ENCODE measurements at regions not wholly inside any gene's neighbourhood (a gene's known extent, or its start where the extent isn't known, plus 50 kb on each side); places are given as distances from the start of the nearest gene placed in this dataset.

GRCh38 chr1:215417122-215417521, 150.0 kb upstream of the KCTD3 start:
- no peak for FAIRE-seq
- ATAC-seq, result no peak
- WGBS, 2 donors, result 45 to 75% methylated on average over 5 of the region's 5 CpGs

GRCh38 chr1:215418876-215419447, 148.1 kb upstream of the KCTD3 start:
- no peak for ATAC-seq

More at GRCh38 chr1:215417122-215417521, 150.0 kb upstream of the KCTD3 start:
- intact Hi-C loops (cut with DNase I), result no loop called here
- H3K4me3 ChIP-seq, result no peak overlapping the region
- TF ChIP-seq CTCF (IDR thresholded peaks at IDR 0.05), result no peak
- no peak for DNase-seq
- H3K4me1 ChIP-seq, result no peaks in the 10 kb centered on the region
- H3K27me3 ChIP-seq, result no peaks in the 10 kb centered on the region
- H3K27ac ChIP-seq, result no peak overlapping the region
- H3K9me3 ChIP-seq, result no peaks in the 10 kb centered on the region
- H3K36me3 ChIP-seq, result no peaks in the 10 kb centered on the region

GRCh38 chr1:215421744-215422143, 145.4 kb upstream of the KCTD3 start:
- Histone ChIP-seq H3K9me3 (no peaks in the 10 kb centered on the region), H3K4me1 (no peaks in the 10 kb centered on the region), H3K27ac (no peak overlapping the region), H3K4me3 (no peak overlapping the region), H3K27me3 (no peaks in the 10 kb centered on the region), H3K36me3 (no peaks in the 10 kb centered on the region)
- FAIRE-seq (no peak), ATAC-seq (no peak), DNase-seq (no peak)
- intact Hi-C loops (cut with DNase I), result no loop called here
- no peak for TF ChIP-seq CTCF (IDR thresholded peaks at IDR 0.05)
- WGBS, 2 donors, result 88 to 89% methylated on average over 1 of the region's 1 CpG

More at GRCh38 chr1:215418876-215419447, 148.1 kb upstream of the KCTD3 start:
- H3K36me3 ChIP-seq, result no peaks in the 10 kb centered on the region
- 39 to 43% methylated on average over 2 of the region's 2 CpGs for WGBS, 2 donors
- intact Hi-C loops (cut with DNase I), result no loop called here
- H3K27me3 ChIP-seq, result no peaks in the 10 kb centered on the region
- FAIRE-seq (no peak), DNase-seq (no peak)
- H3K4me1 ChIP-seq, result no peaks in the 10 kb centered on the region
- no peak overlapping the region for H3K4me3 ChIP-seq
- no peak for TF ChIP-seq CTCF (IDR thresholded peaks at IDR 0.05)
- H3K9me3 ChIP-seq, result no peaks in the 10 kb centered on the region
- no peak overlapping the region for H3K27ac ChIP-seq

GRCh38 chr1:215423288-215423687, 143.8 kb upstream of the KCTD3 start:
- H3K4me1 ChIP-seq, result no peaks in the 10 kb centered on the region
- no peaks in the 10 kb centered on the region for H3K36me3 ChIP-seq
- 42 to 46% methylated on average over 2 of the region's 2 CpGs for WGBS, 2 donors
- no peaks in the 10 kb centered on the region for H3K27me3 ChIP-seq
- TF ChIP-seq CTCF (IDR thresholded peaks at IDR 0.05), result no peak
- DNase-seq (no peak), FAIRE-seq (no peak), ATAC-seq (no peak)
- no peaks in the 10 kb centered on the region for H3K9me3 ChIP-seq
- H3K27ac ChIP-seq, result no peak overlapping the region
- no peak overlapping the region for H3K4me3 ChIP-seq
- intact Hi-C loops (cut with DNase I), result no loop called here

- no peak for TF ChIP-seq CTCF (IDR thresholded peaks at IDR 0.05)
- H3K4me1 ChIP-seq, result no peaks in the 10 kb centered on the region
- H3K9me3 ChIP-seq, result no peaks in the 10 kb centered on the region
- ATAC-seq (no peak), DNase-seq (no peak), FAIRE-seq (no peak)
- intact Hi-C loops (cut with DNase I), result no loop called here
- no peak overlapping the region for H3K27ac ChIP-seq
- no peaks in the 10 kb centered on the region for H3K27me3 ChIP-seq
- 58 to 67% methylated on average over 4 of the region's 4 CpGs for whole genome bisulfite sequencing, 2 donors
- no peaks in the 10 kb centered on the region for H3K36me3 ChIP-seq
- no peak overlapping the region for H3K4me3 ChIP-seq
These were observed 142.0 kb upstream of the KCTD3 start for GRCh38 chr1:215425138-215425537.

Measured in pancreas (tissue), 10 donors.